Heart left ventricle (tissue), 16 donors: ENCODE measurements at regions not wholly inside any gene's neighbourhood (a gene's known extent, or its start where the extent isn't known, plus 50 kb on each side); places are given as distances from the start of the nearest gene placed in this dataset.

Experiments
- ATAC-seq, 4 donors: fragments of 200-7000 bp; cut with Tn5 transposase; one replicate each; pipeline ENCODE4 v1.9.1; 2020 to 2022; ENCODE audit warnings: moderate library complexity in 4 of 4, mild to moderate bottlenecking in 3 of 4, moderate number of reproducible peaks in 1 of 4
- DNase-seq, 5 donors: peaks; one replicate each; pipeline ENCODE4 v3.0.0-alpha.2; 2020
- H3K27ac ChIP-seq, 12 donors: fragments of 200-600 bp; sonication (generic) in 4 of 12; one replicate each; pipeline versions ENCODE4 v1.5.0 to v1.8.0; 2016 to 2022; ENCODE audit warnings: mild to moderate bottlenecking in 2 of 12
- H3K27me3 ChIP-seq, 9 donors: fragments of 200-600 bp; sonication (generic) in 2 of 9; one replicate each; pipeline versions ENCODE4 v1.5.1 to v1.8.0; 2016 to 2022; ENCODE audit warnings: mild to moderate bottlenecking in 3 of 9
- H3K36me3 ChIP-seq, 9 donors: fragments of 200-600 bp; sonication (generic) in 2 of 9; one replicate each; pipeline versions ENCODE4 v1.5.0 to v1.8.0; 2018 to 2022; ENCODE audit warnings: mild to moderate bottlenecking in 2 of 9
- H3K4me1 ChIP-seq, 12 donors: fragments of 200-600 bp; sonication (generic) in 4 of 12; one replicate each; pipeline versions ENCODE4 v1.5.0 to v1.8.0; 2016 to 2022; ENCODE audit warnings: mild to moderate bottlenecking in 3 of 12
- H3K4me3 ChIP-seq, 12 donors: fragments of 200-600 bp; sonication (generic) in 4 of 12; one replicate each; pipeline versions ENCODE4 v1.5.0 to v1.8.0; 2017 to 2022; ENCODE audit warnings: mild to moderate bottlenecking in 9 of 12, moderate library complexity in 4 of 12
- H3K9me3 ChIP-seq, 12 donors: fragments of 200-600 bp; sonication (generic) in 4 of 12; one replicate each; pipeline versions ENCODE4 v1.5.0 to v1.8.0; 2016 to 2022; ENCODE audit warnings: mild to moderate bottlenecking in 1 of 12
- POLR2A ChIP-seq, 2 donors: fragments of 450-650 bp; IDR thresholded peaks; one replicate each; pipeline ENCODE4 v1.6.1; 2017; ENCODE audit warnings: antibody characterized with exemption in 2 of 2, mild to moderate bottlenecking in 2 of 2, moderate library complexity in 2 of 2
- WGBS, 4 donors: extraction: QIAGEN DNeasy Blood & Tissue Kit in 2 of 4; methylation state at CpG; one replicate each; pipeline versions ENCODE4 v1.1.5 to v1.1.7; 2013 to 2018; 5-methylcytosine and 5-hydroxymethylcytosine counted together
- intact Hi-C, 10 donors: fragments of 100-400 bp; cut with DNase I; formaldehyde crosslinking; loops; one replicate each; pipeline versions ENCODE4 v1.11.1 to v1.14.2; 2022
- TF ChIP-seq, protein P1 (sequence below), 12 donors: fragments of 200-600 bp; sonication (generic) in 4 of 12; IDR thresholded peaks; one replicate each; pipeline versions ENCODE4 v1.5.0 to v1.8.0; 2018 to 2022; ENCODE audit warnings: antibody characterized with exemption in 12 of 12, mild to moderate bottlenecking in 5 of 12
- donor health status: ischemic (EF 13 %, LVEDD 7.1; RV severe dilation, severe dysfunction).
- donor health status: healthy with polysubstance abuse.
- donor health status: DM: no; HTN: yes; CAD: no.
- donor health status: DM: no; HTN: no; CAD: no.
- donor health status: ischemic (EF 25% LVEDD 6.9; RV normal size, moderate dysfunction).
- donor health status: ischemic (EF 25% LVEDD 5.7; RV mildly dilated, moderate dysfunction).
- donor health status: healthy.
- donor health status: DM: yes; HTN: yes; CAD: no.
- donor health status: ischemic (EF 35%, LVEDD 5.7; RV mildly dilated, moderate dysfunction).
- donor health status: nonischemic (EF 11% LVEDD 7.7; RV severe dilation, severe dysfunction).
- donor health status: DM: yes; HTN: yes; CAD: no.
- donor health status: PGD.
- donor health status: ischemic (EF 29% LVEDD 5.4; RV normal size, mild dysfunction).
- donor health status: nonischemic (EF 23%, LVEDD 6.1; RV moderate dilation, normal function).

DNA sequence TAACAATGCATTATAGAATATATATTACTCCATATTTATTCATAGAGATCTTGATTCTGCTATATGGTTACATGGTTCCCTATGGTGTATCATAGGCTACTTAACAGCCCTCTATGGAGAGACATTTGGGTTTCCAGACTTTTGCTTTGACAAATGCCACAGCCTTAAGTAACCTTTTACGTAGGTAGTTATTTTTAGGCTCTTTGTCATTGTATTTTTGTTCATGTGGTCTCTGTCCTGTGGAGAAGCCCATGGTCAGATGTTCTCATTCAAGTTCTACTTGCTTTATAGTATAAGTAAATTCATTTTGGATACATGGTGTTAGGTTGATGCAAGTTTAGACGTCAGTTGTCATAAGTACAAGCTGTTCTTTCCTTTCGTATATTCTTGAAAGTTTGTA lies 275.2 kb upstream of the THSD7B start:
- WGBS, 4 donors = 48 to 77% (median 56%) methylated on average over 3 of the region's 3 CpGs
- Histone ChIP-seq H3K9me3 (peaks cover 0 to 19% (median 0%) of the 10 kb centered on the region in 12 donors), H3K36me3 (no peaks in the 10 kb centered on the region), H3K4me1 (no peaks in the 10 kb centered on the region), H3K4me3 (no peak overlapping the region), H3K27me3 (no peaks in the 10 kb centered on the region), H3K27ac (no peak overlapping the region)
- DNase-seq (no peak), ATAC-seq (peak in 3 of 4 donors; percentile 30 to 66 (median 61))
- intact Hi-C loops = no loop called here
- TF ChIP-seq, protein P1, sequence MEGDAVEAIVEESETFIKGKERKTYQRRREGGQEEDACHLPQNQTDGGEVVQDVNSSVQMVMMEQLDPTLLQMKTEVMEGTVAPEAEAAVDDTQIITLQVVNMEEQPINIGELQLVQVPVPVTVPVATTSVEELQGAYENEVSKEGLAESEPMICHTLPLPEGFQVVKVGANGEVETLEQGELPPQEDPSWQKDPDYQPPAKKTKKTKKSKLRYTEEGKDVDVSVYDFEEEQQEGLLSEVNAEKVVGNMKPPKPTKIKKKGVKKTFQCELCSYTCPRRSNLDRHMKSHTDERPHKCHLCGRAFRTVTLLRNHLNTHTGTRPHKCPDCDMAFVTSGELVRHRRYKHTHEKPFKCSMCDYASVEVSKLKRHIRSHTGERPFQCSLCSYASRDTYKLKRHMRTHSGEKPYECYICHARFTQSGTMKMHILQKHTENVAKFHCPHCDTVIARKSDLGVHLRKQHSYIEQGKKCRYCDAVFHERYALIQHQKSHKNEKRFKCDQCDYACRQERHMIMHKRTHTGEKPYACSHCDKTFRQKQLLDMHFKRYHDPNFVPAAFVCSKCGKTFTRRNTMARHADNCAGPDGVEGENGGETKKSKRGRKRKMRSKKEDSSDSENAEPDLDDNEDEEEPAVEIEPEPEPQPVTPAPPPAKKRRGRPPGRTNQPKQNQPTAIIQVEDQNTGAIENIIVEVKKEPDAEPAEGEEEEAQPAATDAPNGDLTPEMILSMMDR (IDR thresholded peaks at IDR 0.05) = no peak
- TF ChIP-seq POLR2A (IDR thresholded peaks at IDR 0.05) = no peak

DNA sequence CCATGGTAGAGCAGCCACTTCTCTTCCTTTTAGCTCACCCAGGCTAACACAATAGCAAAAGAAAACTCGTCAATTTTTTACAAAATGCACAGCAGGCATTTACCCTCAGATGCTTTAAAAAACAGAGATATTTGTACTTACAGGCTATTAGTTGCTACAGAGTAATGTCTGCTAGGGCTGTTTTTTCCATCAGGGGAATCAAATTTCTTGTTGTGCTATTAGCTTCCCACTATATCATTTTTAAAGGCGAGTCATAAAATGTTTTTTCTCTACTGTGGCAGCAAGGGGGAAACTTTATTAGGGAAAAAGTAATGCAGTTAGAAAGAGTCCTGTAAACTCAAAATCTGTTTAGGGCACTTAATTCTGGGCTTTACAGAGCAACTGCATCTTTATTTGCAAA lies 277.9 kb upstream of the THSD7B start:
- H3K36me3 ChIP-seq = no peaks in the 10 kb centered on the region
- H3K9me3 ChIP-seq = peaks cover 0 to 16% (median 0%) of the 10 kb centered on the region in 12 donors
- ATAC-seq (no peak), DNase-seq (no peak)
- WGBS, 4 donors = 69 to 89% (median 75%) methylated on average over 2 of the region's 2 CpGs
- intact Hi-C loops = no loop called here
- H3K27me3 ChIP-seq = no peaks in the 10 kb centered on the region
- H3K27ac ChIP-seq = no peak overlapping the region
- no peak for TF ChIP-seq POLR2A (IDR thresholded peaks at IDR 0.05)
- TF ChIP-seq, protein P1 (IDR thresholded peaks at IDR 0.05) = no peak
- no peak overlapping the region for H3K4me3 ChIP-seq
- H3K4me1 ChIP-seq = no peaks in the 10 kb centered on the region

DNA sequence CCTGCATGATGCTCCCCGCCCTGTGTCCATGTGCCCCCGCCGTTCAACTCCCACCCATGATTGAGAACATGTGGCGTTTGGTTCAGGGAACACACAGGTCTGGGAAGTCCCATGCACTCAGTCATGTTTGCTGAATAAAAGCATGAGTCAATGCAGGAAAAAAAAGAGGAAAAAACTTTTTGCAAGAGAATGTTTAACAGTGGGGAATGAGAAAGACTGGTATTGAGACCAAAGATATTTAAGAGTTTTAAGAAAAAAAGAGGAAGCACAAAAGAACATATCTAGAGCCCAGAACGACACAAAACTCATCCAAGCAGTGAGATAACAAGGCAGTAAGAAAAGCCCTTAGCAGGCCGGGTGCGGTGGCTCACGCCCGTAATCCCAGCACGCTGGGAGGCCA lies 279.2 kb upstream of the THSD7B start:
- no peak for ATAC-seq
- Histone ChIP-seq H3K27me3 (no peaks in the 10 kb centered on the region), H3K9me3 (peaks cover 0 to 12% (median 0%) of the 10 kb centered on the region in 12 donors), H3K36me3 (no peaks in the 10 kb centered on the region), H3K4me3 (no peak overlapping the region), H3K27ac (no peak overlapping the region), H3K4me1 (no peaks in the 10 kb centered on the region)
- DNase-seq = no peak
- 83 to 91% (median 88%) methylated on average over 10 of the region's 10 CpGs for WGBS, 4 donors
- TF ChIP-seq, protein P1 (IDR thresholded peaks at IDR 0.05) = no peak
- no peak for TF ChIP-seq POLR2A (IDR thresholded peaks at IDR 0.05)
- intact Hi-C loops = no loop called here

DNA sequence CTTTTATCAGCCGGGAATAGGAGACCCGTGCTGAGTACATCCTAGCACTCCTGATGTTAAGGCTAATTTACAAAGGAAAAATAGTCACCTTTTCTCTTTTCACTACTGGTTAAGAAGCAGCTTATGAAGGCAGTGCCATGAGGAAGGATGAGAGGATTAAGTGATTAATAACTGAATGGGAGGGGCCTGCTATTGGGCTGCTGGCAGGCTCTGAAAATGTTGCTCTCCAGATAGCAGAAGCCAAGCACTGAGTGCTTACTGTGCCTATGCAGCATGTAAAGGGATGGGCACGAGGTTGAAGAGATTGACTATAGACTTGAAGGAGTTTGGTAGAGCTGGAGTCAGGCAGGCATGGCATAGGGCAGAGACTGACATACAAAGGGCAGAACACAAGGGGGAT lies 282.4 kb upstream of the THSD7B start:
- intact Hi-C loops = no loop called here
- no peak for DNase-seq
- Histone ChIP-seq H3K27me3 (no peaks in the 10 kb centered on the region), H3K4me3 (no peak overlapping the region), H3K36me3 (no peaks in the 10 kb centered on the region), H3K9me3 (peaks cover 0 to 13% (median 6%) of the 10 kb centered on the region in 12 donors), H3K4me1 (no peaks in the 10 kb centered on the region), H3K27ac (no peak overlapping the region)
- 72 to 78% (median 73%) methylated on average over 3 of the region's 3 CpGs for WGBS, 4 donors
- no peak for ATAC-seq
- TF ChIP-seq, protein P1 (IDR thresholded peaks at IDR 0.05) = no peak
- TF ChIP-seq POLR2A (IDR thresholded peaks at IDR 0.05) = no peak
